IPS-NIHi7 (cell line): ENCODE measurements at regions not wholly inside any gene's neighbourhood (a gene's known extent, or its start where the extent isn't known, plus 50 kb on each side); places are given as distances from the start of the nearest gene placed in this dataset.

Experiments used
- DNase-seq: peaks from one replicate; pipeline ENCODE4 v3.0.0; 2012; ENCODE audit warnings: mixed read lengths; ENCODE audit errors: extremely low spot score

- no peak for DNase-seq
These were observed 661.8 kb downstream of the MATN1 start for GRCh38 chr1:30061292-30062220.

GRCh38 chr1:30060738-30061137 lies 662.6 kb downstream of the MATN1 start:
- DNase-seq = no peak

GRCh38 chr1:30058970-30059369 lies 664.4 kb downstream of the MATN1 start:
- no peak for DNase-seq

- DNase-seq = peak; percentile 49
These were observed 669.3 kb downstream of the MATN1 start for GRCh38 chr1:30054126-30054525.

GRCh38 chr1:30052178-30052577 lies 671.2 kb downstream of the MATN1 start:
- DNase-seq = peak; percentile 37

GRCh38 chr1:30051777-30052176 lies 671.6 kb downstream of the MATN1 start:
- DNase-seq = no peak

GRCh38 chr1:30049748-30050296 lies 673.6 kb downstream of the MATN1 start:
- no peak for DNase-seq

- no peak for DNase-seq
These were observed 674.5 kb downstream of the MATN1 start for GRCh38 chr1:30048905-30049304.

- no peak for DNase-seq
These were observed 675.8 kb downstream of the MATN1 start for GRCh38 chr1:30047576-30047975.

- DNase-seq = no peak
These were observed 676.6 kb downstream of the MATN1 start for GRCh38 chr1:30046751-30047150.

GRCh38 chr1:30045304-30046090 lies 677.9 kb downstream of the MATN1 start:
- DNase-seq = no peak

- DNase-seq = no peak
These were observed 678.7 kb downstream of the MATN1 start for GRCh38 chr1:30044656-30045144.

- no peak for DNase-seq
These were observed 679.5 kb downstream of the MATN1 start for GRCh38 chr1:30043731-30044408.

- no peak for DNase-seq
These were observed 680.1 kb downstream of the MATN1 start for GRCh38 chr1:30043256-30043655.

GRCh38 chr1:30042438-30043147 lies 680.8 kb downstream of the MATN1 start:
- DNase-seq = no peak

- DNase-seq = no peak
These were observed 681.5 kb downstream of the MATN1 start for GRCh38 chr1:30041741-30042437.

- DNase-seq = no peak
These were observed 683.0 kb downstream of the MATN1 start for GRCh38 chr1:30040081-30041019.

- DNase-seq = no peak
These were observed 683.9 kb downstream of the MATN1 start for GRCh38 chr1:30039354-30040080.
